Mucosa of descending colon (tissue), 3 donors: ENCODE measurements at regions not wholly inside any gene's neighbourhood (a gene's known extent, or its start where the extent isn't known, plus 50 kb on each side); places are given as distances from the start of the nearest gene placed in this dataset.

Source experiments
- ATAC-seq: fragments of 200-7000 bp; cut with Tn5 transposase; one replicate; pipeline ENCODE4 v1.9.1; 2020; ENCODE audit warnings: mild to moderate bottlenecking, moderate library complexity
- DNase-seq, 3 donors: peaks; one replicate each; pipeline ENCODE4 v3.0.0-alpha.2; 2020
- H3K36me3 ChIP-seq: fragments of 200-600 bp; one replicate; pipeline ENCODE4 v1.8.0; 2021; ENCODE audit warnings: low read depth, mild to moderate bottlenecking
- H3K4me1 ChIP-seq: fragments of 200-600 bp; one replicate; pipeline ENCODE4 v1.8.0; 2021; ENCODE audit warnings: low read depth, mild to moderate bottlenecking
- H3K4me3 ChIP-seq: fragments of 200-600 bp; one replicate; pipeline ENCODE4 v1.8.0; 2021; ENCODE audit warnings: mild to moderate bottlenecking
- H3K9me3 ChIP-seq: fragments of 200-600 bp; one replicate; pipeline ENCODE4 v1.8.0; 2021; ENCODE audit warnings: mild to moderate bottlenecking
- intact Hi-C, 2 donors: fragments of 100-400 bp; cut with DNase I in 1 of 2; cut with micrococcal nuclease in 1 of 2; formaldehyde crosslinking; loops; one replicate each; pipeline versions ENCODE4 v1.11.0 to v1.11.1; 2022; cut with DNase I, micrococcal nuclease
- TF ChIP-seq, protein P1 (sequence below): fragments of 200-600 bp; IDR thresholded peaks from one replicate; pipeline ENCODE4 v1.8.0; 2022; ENCODE audit warnings: antibody characterized with exemption, mild to moderate bottlenecking
- donor health status: DM: no; HTN: no; CAD: no; lungs with moderate emphysema.
- donor health status: DM: no; HTN: no; CAD: no.
- donor health status: DM: no; HTN: yes; CAD: no.

GRCh38 chr6:169838346-169839028 lies 87.1 kb downstream of the ERMARD start:
- ATAC-seq = no peak
- Histone ChIP-seq H3K9me3 (no peaks in the 10 kb centered on the region), H3K4me1 (no peaks in the 10 kb centered on the region), H3K4me3 (no peak overlapping the region), H3K36me3 (no peaks in the 10 kb centered on the region)
- intact Hi-C loops = no loop called here
- no peak for DNase-seq
- TF ChIP-seq, protein P1, sequence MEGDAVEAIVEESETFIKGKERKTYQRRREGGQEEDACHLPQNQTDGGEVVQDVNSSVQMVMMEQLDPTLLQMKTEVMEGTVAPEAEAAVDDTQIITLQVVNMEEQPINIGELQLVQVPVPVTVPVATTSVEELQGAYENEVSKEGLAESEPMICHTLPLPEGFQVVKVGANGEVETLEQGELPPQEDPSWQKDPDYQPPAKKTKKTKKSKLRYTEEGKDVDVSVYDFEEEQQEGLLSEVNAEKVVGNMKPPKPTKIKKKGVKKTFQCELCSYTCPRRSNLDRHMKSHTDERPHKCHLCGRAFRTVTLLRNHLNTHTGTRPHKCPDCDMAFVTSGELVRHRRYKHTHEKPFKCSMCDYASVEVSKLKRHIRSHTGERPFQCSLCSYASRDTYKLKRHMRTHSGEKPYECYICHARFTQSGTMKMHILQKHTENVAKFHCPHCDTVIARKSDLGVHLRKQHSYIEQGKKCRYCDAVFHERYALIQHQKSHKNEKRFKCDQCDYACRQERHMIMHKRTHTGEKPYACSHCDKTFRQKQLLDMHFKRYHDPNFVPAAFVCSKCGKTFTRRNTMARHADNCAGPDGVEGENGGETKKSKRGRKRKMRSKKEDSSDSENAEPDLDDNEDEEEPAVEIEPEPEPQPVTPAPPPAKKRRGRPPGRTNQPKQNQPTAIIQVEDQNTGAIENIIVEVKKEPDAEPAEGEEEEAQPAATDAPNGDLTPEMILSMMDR = no peak

DNA sequence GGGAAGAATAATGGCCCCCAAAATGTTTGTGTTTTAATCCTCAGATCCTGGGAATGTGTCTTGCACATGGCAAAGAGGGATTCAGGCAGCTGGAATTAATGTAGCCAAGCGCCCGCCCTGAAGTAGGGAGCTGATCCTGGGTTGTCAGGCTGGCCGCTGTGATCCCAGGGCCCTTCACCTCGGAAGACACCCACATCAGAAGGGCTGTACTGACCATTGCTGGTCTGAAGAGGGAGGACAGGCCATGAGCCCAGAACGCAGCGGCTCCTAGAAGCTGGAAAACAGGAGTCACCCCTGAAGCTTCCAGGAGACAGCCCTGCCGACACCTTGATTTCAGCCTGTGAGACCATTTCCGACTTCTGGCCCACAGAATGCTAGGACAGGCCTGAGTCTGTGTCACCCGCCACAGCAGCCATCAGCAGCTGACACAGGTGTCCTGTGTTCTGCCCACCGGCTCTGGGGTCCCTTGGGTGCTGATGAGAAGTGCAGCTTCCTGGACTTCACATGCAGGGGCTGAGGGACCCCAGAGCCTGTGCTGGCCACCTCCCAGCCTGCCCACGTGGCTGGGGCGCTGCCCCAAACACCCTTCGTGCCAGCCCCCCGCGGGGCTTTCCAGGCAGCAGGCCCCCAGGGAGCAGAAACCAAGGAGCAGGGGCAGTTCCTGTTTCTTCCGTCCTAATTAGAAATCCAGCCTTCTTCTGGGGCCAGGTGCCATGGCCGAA lies 86.3 kb downstream of the ERMARD start:
- ATAC-seq (no peak), DNase-seq (no peak)
- no peaks in the 10 kb centered on the region for H3K9me3 ChIP-seq
- H3K4me3 ChIP-seq = no peak overlapping the region
- intact Hi-C loops = no loop called here
- no peaks in the 10 kb centered on the region for H3K36me3 ChIP-seq
- TF ChIP-seq, protein P1 = no peak
- no peaks in the 10 kb centered on the region for H3K4me1 ChIP-seq

DNA sequence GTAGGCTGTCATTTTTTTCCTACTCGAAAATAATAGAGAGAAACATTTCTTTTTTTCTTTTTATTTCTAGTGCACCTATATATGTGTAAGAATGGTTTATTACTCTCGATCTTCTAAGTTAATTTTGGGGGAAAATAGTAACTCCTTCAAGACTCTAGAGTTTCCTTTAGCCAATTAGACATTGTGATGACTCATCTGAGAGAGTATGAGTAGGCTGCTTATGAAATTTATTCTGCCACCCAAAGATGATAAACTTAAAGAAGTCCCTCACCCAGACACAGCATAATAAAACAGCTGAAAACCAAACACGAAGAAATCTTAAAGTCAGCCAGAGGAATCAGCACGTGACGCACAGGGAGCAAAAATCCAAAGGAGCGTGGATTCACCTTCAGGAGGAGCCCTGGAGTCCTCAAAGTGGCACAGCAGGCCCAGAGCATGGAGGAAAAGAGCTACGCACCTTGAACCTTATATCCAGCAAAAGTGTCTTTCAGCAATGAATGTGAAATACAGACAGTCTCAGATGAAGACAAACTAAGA lies 81.9 kb downstream of the ERMARD start:
- H3K4me1 ChIP-seq = peaks cover 6% of the 10 kb centered on the region
- intact Hi-C loops = loop anchor here in 1 of 2 donors (5.0 kb wide), 1 partner anchor 699 kb away; no protein-coding TSS in a partner anchor
- ATAC-seq = no peak
- no peaks in the 10 kb centered on the region for H3K9me3 ChIP-seq
- H3K4me3 ChIP-seq = no peak overlapping the region
- TF ChIP-seq, protein P1 = no peak
- no peak for DNase-seq
- H3K36me3 ChIP-seq = no peaks in the 10 kb centered on the region

GRCh38 chr6:169832247-169832948 lies 81.0 kb downstream of the ERMARD start:
- Histone ChIP-seq H3K4me3 (no peak overlapping the region), H3K9me3 (no peaks in the 10 kb centered on the region), H3K4me1 (peaks cover 6% of the 10 kb centered on the region), H3K36me3 (no peaks in the 10 kb centered on the region)
- ATAC-seq (no peak), DNase-seq (no peak)
- intact Hi-C loops = loop anchor here in 1 of 2 donors (5.0 kb wide), 1 partner anchor 700 kb away; no protein-coding TSS in a partner anchor
- TF ChIP-seq, protein P1 = no peak

DNA sequence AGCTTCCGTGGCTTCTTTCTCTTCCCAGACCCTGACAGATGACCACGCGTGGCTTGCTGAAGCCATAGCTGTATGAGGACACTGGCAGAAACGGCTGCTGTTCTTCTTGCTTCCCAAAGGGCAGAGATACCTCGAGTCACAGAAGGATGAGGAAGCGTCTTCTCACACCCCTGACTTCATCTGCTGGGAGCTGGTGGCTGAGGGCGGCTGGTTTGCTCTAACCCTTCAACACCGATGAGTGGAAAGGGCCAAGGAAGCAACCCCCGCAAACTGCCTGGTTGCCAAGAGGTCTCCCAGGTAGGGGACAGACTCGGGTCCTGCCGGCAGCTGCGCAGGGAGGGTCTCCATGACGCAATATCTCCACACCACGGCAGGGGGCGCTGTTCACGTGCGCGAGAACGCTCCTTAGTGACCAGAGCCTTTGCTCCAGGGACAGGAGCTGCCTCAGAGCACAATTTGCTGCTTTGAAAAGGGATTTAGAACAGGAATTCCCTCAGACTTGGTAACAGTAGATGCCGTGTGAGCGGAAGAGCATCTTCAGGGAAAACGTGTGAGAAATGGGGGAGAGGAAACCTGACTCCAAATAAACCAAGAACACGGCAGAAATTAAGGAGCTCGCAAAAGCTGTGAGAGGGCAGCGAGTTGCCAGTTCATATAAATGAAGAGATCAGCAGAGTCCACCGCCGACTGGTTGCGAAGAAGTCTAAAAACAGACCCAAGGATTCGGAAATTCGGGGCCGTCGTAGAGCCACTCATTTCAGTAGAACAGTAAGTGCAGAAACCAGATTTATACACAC lies 80.2 kb downstream of the ERMARD start:
- intact Hi-C loops = loop anchor here in 1 of 2 donors (5.0 kb wide), 1 partner anchor 701 kb away; no protein-coding TSS in a partner anchor
- ATAC-seq = peak; percentile 91
- no peaks in the 10 kb centered on the region for H3K36me3 ChIP-seq
- no peak overlapping the region for H3K4me3 ChIP-seq
- peak in 2 of 3 donors; percentile 75 to 78 for DNase-seq
- no peaks in the 10 kb centered on the region for H3K9me3 ChIP-seq
- H3K4me1 ChIP-seq = peaks cover 6% of the 10 kb centered on the region
- TF ChIP-seq, protein P1 = peak; percentile 87
